GM19395 (cell line): ENCODE measurements at regions not wholly inside any gene's neighbourhood (a gene's known extent, or its start where the extent isn't known, plus 50 kb on each side); places are given as distances from the start of the nearest gene placed in this dataset.

Source experiments
- ATAC-seq: cut with Tn5 transposase; IDR thresholded peaks from one replicate; pipeline ENCODE4 v1.9.1; 2021; ENCODE audit warnings: mild to moderate bottlenecking, moderate library complexity; ENCODE audit not compliant: unreplicated experiment

GRCh38 chr5:6831678-6832671 lies 118.7 kb downstream of the TENT4A start:
- no peak for ATAC-seq

DNA sequence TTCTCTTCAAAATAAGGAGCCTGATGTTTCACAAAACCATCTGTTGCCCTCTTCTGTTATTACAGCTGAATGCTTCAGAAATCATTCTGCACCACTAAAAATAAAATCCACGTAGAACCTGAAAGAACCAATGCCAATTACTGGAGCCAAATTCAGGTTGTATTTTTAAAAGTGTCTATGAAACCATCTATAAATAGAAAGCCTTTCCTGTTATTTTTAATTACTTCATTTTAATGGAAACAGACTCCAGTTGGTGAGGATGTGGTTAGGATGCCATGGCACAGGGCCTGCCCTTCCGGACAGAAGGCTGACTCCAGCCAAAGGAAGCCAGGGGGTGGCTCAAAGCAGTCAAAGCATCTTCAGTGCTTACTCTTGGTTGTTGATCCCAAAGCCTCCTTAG lies 119.8 kb downstream of the TENT4A start:
- ATAC-seq = no peak

DNA sequence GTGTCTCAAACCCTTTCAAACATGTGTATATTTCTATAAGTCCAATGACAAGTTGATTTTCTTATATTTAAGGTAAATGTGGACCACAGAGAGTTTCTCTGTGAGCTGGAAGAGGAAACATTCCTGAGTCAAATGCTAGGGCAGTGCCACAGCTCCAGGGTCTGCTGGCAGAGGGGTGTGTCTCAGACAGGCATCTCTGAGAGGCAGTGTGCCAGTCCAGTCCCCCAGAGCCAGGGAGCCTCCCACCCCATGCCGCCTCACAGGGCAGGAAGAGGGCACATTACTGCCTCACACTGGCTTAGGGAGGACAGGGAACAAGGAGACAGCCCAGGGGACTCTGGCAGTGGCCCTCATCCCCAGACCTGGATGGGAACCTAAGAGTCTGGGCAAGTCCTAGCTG lies 120.2 kb downstream of the TENT4A start:
- no peak for ATAC-seq

DNA sequence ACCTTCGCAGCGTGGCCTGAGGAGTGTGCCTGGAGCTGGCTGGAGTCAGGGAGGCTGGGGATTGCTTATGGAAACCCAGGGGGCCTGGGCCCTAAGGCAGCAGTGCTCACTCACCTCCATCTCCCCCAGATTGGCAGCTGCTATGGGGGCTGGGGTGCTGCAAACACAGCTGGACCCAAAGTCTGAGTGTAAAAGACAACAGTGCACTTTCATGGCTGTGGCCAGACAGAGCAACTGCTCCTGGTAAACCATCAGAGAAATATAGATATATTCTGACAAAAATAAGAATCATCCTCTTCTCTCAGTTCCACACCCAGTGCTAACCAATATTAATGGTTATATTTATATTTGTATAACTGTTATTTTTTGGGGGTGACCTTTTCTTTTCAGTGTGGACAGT lies 123.9 kb downstream of the TENT4A start:
- ATAC-seq = no peak

GRCh38 chr5:6837519-6838110 lies 124.4 kb downstream of the TENT4A start:
- no peak for ATAC-seq

DNA sequence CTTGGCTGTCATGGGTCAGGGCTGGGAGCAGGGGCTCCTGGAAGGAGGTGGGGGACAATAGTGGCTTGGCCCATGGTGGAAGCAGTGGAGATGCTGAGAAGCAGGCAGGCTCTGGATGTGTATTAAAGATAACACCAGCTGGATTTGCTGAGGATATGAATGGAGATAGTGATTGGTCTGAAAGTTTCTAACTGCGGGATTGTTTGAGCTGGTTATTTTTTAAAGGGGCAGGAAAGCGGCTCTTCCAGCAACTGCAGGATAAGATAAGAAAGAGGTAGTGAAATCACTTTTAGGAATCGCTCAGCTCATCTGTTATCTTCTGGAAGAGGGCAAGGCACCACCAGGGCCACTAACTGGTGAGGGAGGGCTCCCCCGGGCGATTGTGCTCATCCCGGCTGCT lies 125.5 kb downstream of the TENT4A start:
- no peak for ATAC-seq

DNA sequence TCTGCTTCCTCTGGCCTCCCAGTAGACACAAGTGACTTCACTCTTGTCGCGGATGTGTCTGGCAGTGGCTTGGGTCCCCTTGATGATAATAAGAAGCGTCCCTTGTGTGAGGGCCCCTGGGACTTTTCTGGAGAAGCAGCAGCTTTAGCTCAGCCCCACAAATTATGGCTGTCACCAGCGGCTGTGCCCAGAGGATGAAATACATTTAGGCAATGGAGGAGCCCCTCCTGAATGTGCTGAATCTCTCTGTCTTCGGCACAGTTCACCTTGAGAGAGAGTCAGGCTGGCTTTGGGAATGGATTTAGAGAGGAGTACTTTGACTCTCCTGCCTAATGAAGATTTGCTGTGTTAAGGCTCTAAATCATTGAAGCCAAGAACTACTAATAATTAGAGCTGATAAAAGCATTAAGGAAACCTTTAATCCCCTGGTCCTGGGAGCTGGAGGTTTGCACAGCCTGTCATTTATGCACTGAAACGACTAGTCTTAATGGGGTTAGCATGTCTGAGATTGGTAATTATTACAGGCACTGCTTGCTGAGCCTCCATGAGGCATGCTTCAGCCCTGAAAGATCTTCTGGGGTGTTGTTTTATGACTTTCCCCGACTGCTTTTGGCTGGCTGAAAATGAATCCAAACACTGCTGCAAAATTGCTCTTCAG lies 127.0 kb downstream of the TENT4A start:
- ATAC-seq = no peak

- ATAC-seq = no peak
Measured at GRCh38 chr5:6843335-6843734, 130.1 kb downstream of the TENT4A start.

DNA sequence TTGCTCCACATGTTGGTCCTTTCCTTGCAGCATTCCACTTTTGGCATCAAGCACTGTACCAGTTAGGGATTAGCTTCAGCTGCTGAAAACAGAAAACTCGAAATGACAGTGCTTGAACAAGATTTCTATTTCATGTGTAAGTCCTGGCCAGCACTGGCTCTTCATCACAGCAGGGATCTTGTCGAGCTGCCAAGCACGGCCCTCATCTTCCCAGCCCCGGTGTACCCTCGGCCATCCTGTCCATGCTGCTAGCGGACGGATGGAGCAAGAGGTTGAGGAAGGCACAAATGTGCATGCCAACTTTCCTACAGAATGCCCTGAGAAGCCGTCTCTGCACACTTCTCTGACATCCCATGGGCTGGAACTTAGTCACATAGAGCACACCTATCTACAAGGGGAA lies 130.6 kb downstream of the TENT4A start:
- ATAC-seq = no peak

DNA sequence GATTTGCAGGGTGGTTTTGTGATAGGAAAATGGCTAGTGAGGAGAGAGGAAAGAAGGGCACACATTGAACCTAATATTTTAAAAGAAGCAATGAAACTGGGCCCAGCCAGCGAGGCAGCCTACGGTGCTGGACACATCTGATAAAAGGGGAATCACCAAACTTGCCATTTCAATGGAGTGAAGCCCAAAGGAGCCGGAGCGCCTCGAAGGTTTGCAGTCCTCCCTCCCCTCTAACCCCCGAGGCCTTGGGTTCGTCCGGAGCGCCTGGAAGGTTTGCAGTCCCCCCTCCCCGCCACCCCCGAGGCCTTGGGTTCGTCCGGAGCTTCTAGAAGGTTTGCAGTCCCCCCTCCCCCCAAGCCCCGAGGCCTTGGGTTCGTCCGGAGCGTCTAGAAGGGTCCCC lies 132.6 kb downstream of the TENT4A start:
- no peak for ATAC-seq

- ATAC-seq = no peak
Measured at GRCh38 chr5:6847870-6848269, 134.6 kb downstream of the TENT4A start.

- ATAC-seq = no peak
Measured at GRCh38 chr5:6849316-6850105, 136.3 kb downstream of the TENT4A start.

DNA sequence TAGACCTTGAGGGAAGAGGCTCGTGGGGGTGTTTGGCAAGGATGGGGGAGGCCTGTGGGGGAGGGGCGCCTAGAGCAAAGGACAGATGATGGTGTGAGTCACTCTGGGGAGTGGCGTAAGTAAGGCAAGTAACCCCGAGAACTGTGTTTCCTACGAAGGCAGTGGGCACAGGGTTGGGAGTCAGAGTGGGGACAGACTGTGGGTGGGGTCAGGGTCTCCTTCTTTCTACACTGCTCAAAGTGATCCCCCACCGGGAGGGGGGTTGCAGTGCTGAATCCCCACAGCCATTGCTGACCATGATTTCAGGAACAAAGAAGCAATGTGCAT lies 136.8 kb downstream of the TENT4A start:
- no peak for ATAC-seq

DNA sequence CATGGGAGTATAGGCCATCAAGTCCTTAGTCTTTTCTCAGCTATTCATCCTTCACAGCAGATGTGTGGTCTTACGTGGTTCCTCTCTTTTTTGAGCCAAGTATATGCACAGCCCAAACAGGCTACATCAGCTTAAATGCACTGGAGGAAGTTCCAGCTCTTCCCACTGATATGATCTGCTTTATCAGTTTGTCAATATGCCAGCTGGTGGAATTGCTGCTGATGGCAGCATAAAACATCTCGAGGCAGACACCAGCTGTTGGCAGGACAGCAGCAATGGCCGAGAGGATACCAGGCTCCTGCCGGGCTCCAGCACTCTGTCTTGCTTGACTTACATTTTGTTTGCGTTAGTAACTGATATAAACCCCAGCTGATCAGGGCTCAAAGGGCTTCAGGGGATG lies 143.4 kb downstream of the TENT4A start:
- ATAC-seq = no peak

GRCh38 chr5:6858419-6858818 lies 145.2 kb downstream of the TENT4A start:
- ATAC-seq = no peak

GRCh38 chr5:6859023-6859422 lies 145.8 kb downstream of the TENT4A start:
- no peak for ATAC-seq

DNA sequence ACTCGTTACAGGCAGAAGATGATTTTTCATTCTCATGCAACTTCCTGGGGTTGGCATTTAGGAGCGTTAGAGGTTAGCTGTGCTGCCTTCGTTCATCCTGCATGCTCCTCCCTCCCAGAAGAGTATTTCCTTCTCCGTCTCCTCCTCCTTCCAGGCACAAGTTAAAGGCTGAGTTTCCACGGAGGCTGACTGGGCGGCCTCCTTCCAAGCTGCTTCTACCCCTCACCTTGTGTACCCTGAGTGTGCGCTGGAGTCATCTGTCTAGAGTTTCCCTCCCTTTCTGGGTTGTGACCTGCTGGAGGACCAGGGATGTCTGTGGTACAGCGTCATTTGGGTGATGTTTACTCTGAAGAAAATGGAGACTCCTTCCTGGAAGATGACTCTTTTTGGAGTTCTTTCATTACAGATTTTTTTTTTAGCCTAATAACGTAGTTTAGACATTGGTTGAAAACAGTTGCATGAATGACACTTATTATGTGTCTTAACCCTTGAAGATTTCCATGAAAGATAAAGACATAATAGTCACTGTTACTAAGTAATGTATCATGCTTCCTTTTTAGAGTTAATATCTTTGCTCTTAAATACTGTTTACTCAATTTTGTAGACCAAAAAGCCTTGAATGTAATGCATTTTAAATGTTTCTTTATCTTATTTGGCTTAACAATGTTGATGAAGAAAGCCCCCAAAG lies 146.9 kb downstream of the TENT4A start:
- ATAC-seq = no peak

DNA sequence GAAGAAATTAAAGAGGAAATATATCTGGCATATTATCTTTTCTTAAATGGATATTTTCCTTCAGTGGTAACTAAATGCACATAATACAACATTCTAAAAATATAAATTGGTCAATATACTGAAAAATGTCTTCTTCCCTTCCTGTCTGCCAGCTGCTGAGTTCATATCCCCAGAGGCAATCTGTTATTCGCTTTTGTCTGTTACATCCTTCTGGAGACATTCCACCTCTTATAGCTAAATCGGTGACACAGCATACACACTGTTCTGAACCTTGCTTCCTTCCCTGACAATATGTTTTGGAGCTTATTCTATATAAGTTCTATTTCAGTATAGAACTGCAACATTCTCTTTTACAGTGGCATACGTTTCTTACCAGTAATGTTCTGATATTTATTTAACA lies 147.8 kb downstream of the TENT4A start:
- ATAC-seq = no peak

- no peak for ATAC-seq
Measured at GRCh38 chr5:6861667-6862066, 148.4 kb downstream of the TENT4A start.

- no peak for ATAC-seq
Measured at GRCh38 chr5:6862306-6862705, 149.1 kb downstream of the TENT4A start.

DNA sequence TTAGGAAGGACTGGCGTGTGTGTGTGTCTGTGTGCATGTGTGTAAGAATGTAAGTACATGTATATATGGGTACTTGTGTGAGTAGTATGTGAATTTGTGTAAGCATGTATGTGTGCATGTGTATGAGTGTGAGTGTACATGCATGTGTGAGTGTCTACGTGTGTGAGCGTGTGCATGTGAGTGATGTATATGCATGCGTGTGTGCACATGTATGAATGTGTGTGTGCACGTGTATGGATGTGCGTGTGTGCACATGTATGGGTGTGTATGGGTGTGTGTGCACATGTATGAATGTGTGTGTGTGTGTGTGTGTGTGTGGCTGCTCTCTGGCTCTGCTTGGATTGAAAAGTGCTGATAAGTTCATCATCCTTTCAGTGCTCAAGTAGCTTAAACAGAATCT lies 154.5 kb downstream of the TENT4A start:
- no peak for ATAC-seq
